Fibroblast of lung (primary cell): ENCODE measurements at regions not wholly inside any gene's neighbourhood (a gene's known extent, or its start where the extent isn't known, plus 50 kb on each side); places are given as distances from the start of the nearest gene placed in this dataset.

Source experiments
- DNase-seq, 2 donors: peaks; one replicate each; pipeline versions ENCODE4 v3.0.0 to v3.0.0-alpha.2; 2010; ENCODE audit warnings: low read depth in 2 of 2
- H2AFZ ChIP-seq: 2 replicates; pipeline ENCODE4 v1.5.1; 2012; ENCODE audit warnings: low read length, control low read depth, inconsistent platforms
- H3K27ac ChIP-seq: 2 replicates; pipeline ENCODE4 v1.5.1; 2011; ENCODE audit warnings: low read length, control low read depth; ENCODE audit not compliant: insufficient read depth
- H3K27me3 ChIP-seq: 2 replicates; pipeline ENCODE4 v1.5.1; 2011; ENCODE audit warnings: mild to moderate bottlenecking, low read length; ENCODE audit not compliant: control insufficient read depth, insufficient read depth
- H3K36me3 ChIP-seq: 2 replicates; pipeline ENCODE4 v1.5.1; 2011; ENCODE audit warnings: low read length; ENCODE audit not compliant: control insufficient read depth, insufficient read depth
- H3K4me1 ChIP-seq: 2 replicates; pipeline ENCODE4 v1.5.1; 2011; ENCODE audit warnings: low read length; ENCODE audit not compliant: control insufficient read depth, insufficient read depth; ENCODE audit errors: extremely low read depth
- H3K4me2 ChIP-seq: 2 replicates; pipeline ENCODE4 v1.5.1; 2011; ENCODE audit warnings: low read length, control low read depth; ENCODE audit not compliant: insufficient read depth; ENCODE audit errors: extremely low read depth
- H3K4me3 ChIP-seq, 4 experiments: fragments of 200-600 bp in 1 of 4; sonication (generic) in 1 of 4; replicated peaks in 1 of 4; 2 replicates each; pipeline ENCODE4 v1.5.1; 2011 to 2016; ENCODE audit warnings: low read length in 4 of 4, low read depth in 3 of 4, mild to moderate bottlenecking in 3 of 4, control low read depth in 2 of 4, inconsistent platforms in 1 of 4, mixed read lengths in 1 of 4; ENCODE audit not compliant: insufficient read depth in 1 of 4; ENCODE audit errors: control extremely low read depth in 1 of 4
- H3K79me2 ChIP-seq: 2 replicates; pipeline ENCODE4 v1.5.1; 2012; ENCODE audit warnings: mild to moderate bottlenecking, low read length, inconsistent platforms; ENCODE audit not compliant: control insufficient read depth, insufficient read depth
- H3K9ac ChIP-seq: 2 replicates; pipeline ENCODE4 v1.5.1; 2011; ENCODE audit warnings: mild to moderate bottlenecking, low read length, control low read depth; ENCODE audit not compliant: insufficient read depth
- H3K9me3 ChIP-seq: 2 replicates; pipeline ENCODE4 v1.5.1; 2012; ENCODE audit warnings: low read depth, low read length; ENCODE audit not compliant: control insufficient read depth, insufficient read depth
- H4K20me1 ChIP-seq: 2 replicates; pipeline ENCODE4 v1.5.1; 2011; ENCODE audit warnings: low read length; ENCODE audit not compliant: control insufficient read depth, insufficient read depth; ENCODE audit errors: extremely low read depth
- EZH2 ChIP-seq: IDR thresholded peaks from 2 replicates; pipeline ENCODE4 v1.5.1; 2012; ENCODE audit warnings: low read length, control low read depth, mild to moderate bottlenecking; ENCODE audit errors: missing control alignments
- TF ChIP-seq, protein P1 (sequence below), 2 donors: IDR thresholded peaks in 1 of 2; conservative IDR thresholded peaks in 1 of 2; 1 replicate in 1 of 2; 2 replicates in 1 of 2; pipeline ENCODE4 v1.5.1; 2011 to 2012; ENCODE audit warnings: low read length in 2 of 2, control low read depth in 1 of 2, inconsistent platforms in 1 of 2, low read depth in 1 of 2, mild to moderate bottlenecking in 1 of 2

DNA sequence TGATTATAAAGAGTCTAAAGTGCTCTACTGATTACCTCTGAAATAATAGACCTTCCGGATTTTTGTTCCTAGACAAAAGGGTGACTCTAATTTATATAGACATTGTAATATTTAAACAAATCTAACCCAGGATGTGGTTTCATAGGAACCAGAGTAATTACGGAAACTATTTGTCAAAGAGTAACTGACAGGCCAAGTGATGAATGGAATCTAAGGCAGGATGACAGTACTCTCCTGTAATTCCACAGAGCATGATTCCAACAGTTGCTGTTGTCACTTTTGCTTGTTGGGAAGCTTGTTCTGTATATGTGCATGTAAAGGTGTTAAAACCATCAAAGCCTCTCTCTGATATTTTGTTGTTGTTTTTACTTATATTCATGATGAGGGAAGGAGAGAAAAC, 1141.0 kb downstream of the IGSF11 start:
- no peaks in the 10 kb centered on the region for H3K27me3 ChIP-seq
- no peak overlapping the region for H3K4me2 ChIP-seq
- no peaks in the 10 kb centered on the region for H4K20me1 ChIP-seq
- H3K9ac ChIP-seq: no peak overlapping the region
- no peak overlapping the region for H2AFZ ChIP-seq
- H3K27ac ChIP-seq: no peak overlapping the region
- TF ChIP-seq EZH2: no peak
- TF ChIP-seq, protein P1, sequence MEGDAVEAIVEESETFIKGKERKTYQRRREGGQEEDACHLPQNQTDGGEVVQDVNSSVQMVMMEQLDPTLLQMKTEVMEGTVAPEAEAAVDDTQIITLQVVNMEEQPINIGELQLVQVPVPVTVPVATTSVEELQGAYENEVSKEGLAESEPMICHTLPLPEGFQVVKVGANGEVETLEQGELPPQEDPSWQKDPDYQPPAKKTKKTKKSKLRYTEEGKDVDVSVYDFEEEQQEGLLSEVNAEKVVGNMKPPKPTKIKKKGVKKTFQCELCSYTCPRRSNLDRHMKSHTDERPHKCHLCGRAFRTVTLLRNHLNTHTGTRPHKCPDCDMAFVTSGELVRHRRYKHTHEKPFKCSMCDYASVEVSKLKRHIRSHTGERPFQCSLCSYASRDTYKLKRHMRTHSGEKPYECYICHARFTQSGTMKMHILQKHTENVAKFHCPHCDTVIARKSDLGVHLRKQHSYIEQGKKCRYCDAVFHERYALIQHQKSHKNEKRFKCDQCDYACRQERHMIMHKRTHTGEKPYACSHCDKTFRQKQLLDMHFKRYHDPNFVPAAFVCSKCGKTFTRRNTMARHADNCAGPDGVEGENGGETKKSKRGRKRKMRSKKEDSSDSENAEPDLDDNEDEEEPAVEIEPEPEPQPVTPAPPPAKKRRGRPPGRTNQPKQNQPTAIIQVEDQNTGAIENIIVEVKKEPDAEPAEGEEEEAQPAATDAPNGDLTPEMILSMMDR (conservative IDR thresholded peaks at IDR 0.05 in 1 of 2, IDR thresholded peaks at IDR 0.05 in 1 of 2; ENCODE audit: low read depth in 1 of 2, low read length in 2 of 2): no peak
- H3K79me2 ChIP-seq: no peaks in the 10 kb centered on the region
- no peak overlapping the region for H3K4me3 ChIP-seq
- no peaks in the 10 kb centered on the region for H3K36me3 ChIP-seq
- DNase-seq: peak in 1 of 2 donors; percentile 64
- H3K9me3 ChIP-seq: no peaks in the 10 kb centered on the region
- no peaks in the 10 kb centered on the region for H3K4me1 ChIP-seq

DNA sequence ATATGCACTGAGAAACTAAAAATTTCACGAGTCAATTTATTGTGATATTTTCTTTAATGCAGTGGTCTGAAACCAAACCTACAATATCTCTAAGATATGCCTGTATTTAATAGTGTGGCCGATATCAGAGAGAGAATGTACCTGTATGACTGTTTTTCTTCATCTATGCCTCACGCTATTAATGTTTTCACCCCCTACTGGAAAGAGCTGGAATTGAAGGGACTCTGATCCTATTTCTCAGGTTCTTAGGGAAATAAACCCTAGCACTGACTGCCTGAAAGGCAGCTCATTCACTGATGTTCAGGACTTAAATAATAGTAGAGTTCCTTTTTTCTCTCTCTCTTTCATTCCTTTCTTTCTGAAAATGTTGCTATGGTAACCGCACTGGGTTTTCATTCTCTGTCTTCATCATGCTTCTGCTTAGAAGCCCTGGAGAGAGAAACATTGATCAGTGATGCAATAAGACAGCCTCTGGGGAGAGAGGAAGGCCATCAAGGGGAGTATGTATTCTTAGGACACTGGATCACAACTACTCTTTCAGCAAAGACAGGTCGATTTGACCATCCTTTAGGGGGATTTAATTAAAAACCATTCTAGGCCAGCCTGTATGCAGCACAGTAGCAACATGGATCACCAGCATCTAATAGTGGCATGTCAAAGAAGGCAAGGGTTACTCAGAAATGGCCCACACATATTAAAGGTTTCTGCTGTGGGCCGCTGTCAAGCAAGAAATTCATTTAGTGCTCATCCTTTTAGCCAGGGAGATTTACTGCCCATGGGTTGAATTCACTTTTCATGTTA, 1135.7 kb downstream of the IGSF11 start:
- H3K4me2 ChIP-seq: no peak overlapping the region
- no peaks in the 10 kb centered on the region for H3K4me1 ChIP-seq
- no peak overlapping the region for H3K9ac ChIP-seq
- no peak overlapping the region for H3K27ac ChIP-seq
- TF ChIP-seq, protein P1 (conservative IDR thresholded peaks at IDR 0.05 in 1 of 2, IDR thresholded peaks at IDR 0.05 in 1 of 2; ENCODE audit: low read depth in 1 of 2, low read length in 2 of 2): peak; percentile 19 to 51
- no peak for TF ChIP-seq EZH2
- H3K79me2 ChIP-seq: no peaks in the 10 kb centered on the region
- no peak overlapping the region for H2AFZ ChIP-seq
- no peaks in the 10 kb centered on the region for H4K20me1 ChIP-seq
- no peaks in the 10 kb centered on the region for H3K9me3 ChIP-seq
- DNase-seq: peak in 1 of 2 donors; percentile 9
- H3K4me3 ChIP-seq: no peak overlapping the region
- H3K36me3 ChIP-seq: no peaks in the 10 kb centered on the region
- H3K27me3 ChIP-seq: no peaks in the 10 kb centered on the region

DNA sequence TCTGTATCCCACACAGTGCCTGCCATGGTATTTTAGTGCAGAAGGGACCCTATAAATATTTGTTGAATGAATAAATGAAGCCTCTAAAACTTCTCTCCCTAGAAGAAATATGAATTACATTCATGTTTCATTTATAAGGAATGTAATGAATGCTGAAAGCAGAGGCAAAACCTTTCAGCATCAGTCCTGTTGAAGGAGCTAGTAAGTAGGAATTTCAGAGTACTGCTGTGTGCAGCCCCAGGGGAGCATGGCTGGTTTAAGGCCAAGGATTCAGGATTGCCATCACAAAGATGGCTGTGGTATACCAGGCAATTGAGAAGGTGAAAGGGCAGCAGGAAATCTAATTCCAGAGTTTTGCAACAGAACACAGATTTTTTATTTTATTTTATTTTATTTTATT, 1131.4 kb downstream of the IGSF11 start:
- Histone ChIP-seq H3K36me3 (no peaks in the 10 kb centered on the region), H4K20me1 (no peaks in the 10 kb centered on the region), H3K4me1 (no peaks in the 10 kb centered on the region), H3K9me3 (no peaks in the 10 kb centered on the region), H3K79me2 (no peaks in the 10 kb centered on the region), H3K27me3 (no peaks in the 10 kb centered on the region), H3K9ac (no peak overlapping the region), H2AFZ (no peak overlapping the region), H3K4me2 (no peak overlapping the region), H3K4me3 (no peak overlapping the region), H3K27ac (no peak overlapping the region)
- peak; percentile 76 for DNase-seq
- TF ChIP-seq, protein P1 (conservative IDR thresholded peaks at IDR 0.05 in 1 of 2, IDR thresholded peaks at IDR 0.05 in 1 of 2; ENCODE audit: low read depth in 1 of 2, low read length in 2 of 2): no peak
- TF ChIP-seq EZH2: no peak
